ENCODE measurements at regions not wholly inside any gene's neighbourhood (a gene's known extent, or its start where the extent isn't known, plus 50 kb on each side); places are given as distances from the start of the nearest gene placed in this dataset.

GRCh38 chr5:24862117-24862516 lies 217.3 kb upstream of the CDH10 start:
- in situ Hi-C loops (cut with MboI; ENCODE audit: low pct_unique_long_range_greater_than_20kb, low sequenced_read_pairs, unreplicated experiment), result no loop called here
- no peak for DNase-seq (ENCODE audit: low spot score)
- TF ChIP-seq CTCF (IDR thresholded peaks at IDR 0.05; ENCODE audit: extremely low read depth, insufficient read depth, missing control alignments), result no peak

- in situ Hi-C loops (cut with MboI; ENCODE audit: low pct_unique_long_range_greater_than_20kb, low sequenced_read_pairs, unreplicated experiment), result no loop called here
- DNase-seq (ENCODE audit: low spot score), result no peak
- no peak for TF ChIP-seq CTCF (IDR thresholded peaks at IDR 0.05; ENCODE audit: extremely low read depth, insufficient read depth, missing control alignments)
Observed at GRCh38 chr5:24855485-24855884, 210.7 kb upstream of the CDH10 start.

- no peak for TF ChIP-seq CTCF (IDR thresholded peaks at IDR 0.05; ENCODE audit: extremely low read depth, insufficient read depth, missing control alignments)
- no peak for DNase-seq (ENCODE audit: low spot score)
- in situ Hi-C loops (cut with MboI; ENCODE audit: low pct_unique_long_range_greater_than_20kb, low sequenced_read_pairs, unreplicated experiment), result no loop called here
Observed at GRCh38 chr5:24854850-24855249, 210.1 kb upstream of the CDH10 start.

DNA sequence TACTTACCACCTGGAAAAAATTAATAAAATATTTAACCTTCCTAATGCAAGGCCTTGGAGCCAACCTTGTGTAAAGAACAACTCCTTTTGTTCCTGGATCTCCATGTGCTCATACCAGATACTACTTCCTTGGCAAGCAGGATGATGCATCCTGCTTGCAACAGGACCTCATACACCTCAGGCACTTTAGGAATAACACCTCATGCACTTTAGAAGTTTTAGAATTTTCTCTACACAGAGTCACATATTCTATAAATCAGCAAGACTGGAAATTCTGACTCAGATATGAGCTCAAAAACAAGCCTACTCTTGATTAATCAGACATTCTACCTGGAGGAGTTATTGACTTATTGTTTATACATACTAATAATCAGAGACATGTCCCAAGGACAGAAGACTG lies 209.6 kb upstream of the CDH10 start:
- no peak for TF ChIP-seq CTCF (IDR thresholded peaks at IDR 0.05; ENCODE audit: extremely low read depth, insufficient read depth, missing control alignments)
- in situ Hi-C loops (cut with MboI; ENCODE audit: low pct_unique_long_range_greater_than_20kb, low sequenced_read_pairs, unreplicated experiment), result no loop called here

GRCh38 chr5:24850926-24851486 lies 206.2 kb upstream of the CDH10 start:
- in situ Hi-C loops (cut with MboI; ENCODE audit: low pct_unique_long_range_greater_than_20kb, low sequenced_read_pairs, unreplicated experiment), result no loop called here
- TF ChIP-seq CTCF (IDR thresholded peaks at IDR 0.05; ENCODE audit: extremely low read depth, insufficient read depth, missing control alignments), result no peak

More for the DNA sequence above, 209.6 kb upstream of the CDH10 start:
- no peak for DNase-seq (ENCODE audit: low spot score)

DNA sequence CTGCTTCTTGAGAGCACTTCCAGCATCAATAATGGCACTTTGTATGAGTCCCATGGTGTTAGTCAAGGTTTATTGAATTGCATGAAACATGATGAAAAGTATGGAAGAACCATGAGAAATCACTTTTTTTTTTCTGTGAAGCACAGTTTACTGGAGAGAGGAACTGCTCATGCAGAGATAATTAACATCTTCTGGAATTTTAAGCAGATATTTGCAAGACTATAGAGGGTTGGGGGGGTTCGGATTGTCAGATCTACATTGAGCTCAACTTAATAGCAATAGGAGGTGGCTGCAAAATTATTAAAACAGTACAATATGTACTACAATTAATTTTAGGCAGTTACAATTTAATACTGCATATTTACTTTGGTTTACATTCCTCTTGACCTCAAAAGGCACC lies 204.4 kb upstream of the CDH10 start:
- TF ChIP-seq CTCF (IDR thresholded peaks at IDR 0.05; ENCODE audit: extremely low read depth, insufficient read depth, missing control alignments), result no peak
- in situ Hi-C loops (cut with MboI; ENCODE audit: low pct_unique_long_range_greater_than_20kb, low sequenced_read_pairs, unreplicated experiment), result no loop called here
- DNase-seq (ENCODE audit: low spot score), result no peak

More at GRCh38 chr5:24850926-24851486, 206.2 kb upstream of the CDH10 start:
- no peak for DNase-seq (ENCODE audit: low spot score)

DNA sequence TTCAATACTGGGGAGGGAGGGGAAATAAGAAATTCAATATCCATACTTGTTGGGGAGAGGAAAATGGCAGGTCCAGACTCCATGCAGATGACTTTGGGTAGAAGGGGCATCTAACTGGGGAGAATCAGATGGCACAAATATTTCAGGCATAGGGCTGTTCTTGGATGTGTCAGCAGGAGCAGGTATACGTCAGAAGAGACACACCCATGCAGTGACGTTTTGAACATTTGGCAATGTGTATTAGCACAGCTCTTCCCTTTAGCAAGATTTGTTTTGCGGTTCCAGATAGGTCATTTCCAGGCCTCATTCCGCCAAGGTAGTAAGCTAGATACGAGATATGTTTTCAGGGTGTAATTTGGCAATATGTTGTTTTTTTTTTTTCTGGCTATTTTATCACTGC lies 187.2 kb upstream of the CDH10 start:
- no peak for DNase-seq (ENCODE audit: low spot score)
- TF ChIP-seq CTCF (IDR thresholded peaks at IDR 0.05; ENCODE audit: extremely low read depth, insufficient read depth, missing control alignments), result no peak
- in situ Hi-C loops (cut with MboI; ENCODE audit: low pct_unique_long_range_greater_than_20kb, low sequenced_read_pairs, unreplicated experiment), result no loop called here

All from GM13977 (cell line).